ENCODE measurements at regions not wholly inside any gene's neighbourhood (a gene's known extent, or its start where the extent isn't known, plus 50 kb on each side); places are given as distances from the start of the nearest gene placed in this dataset.
"Not testable (repeated sequence)": the region's sequence is repeated elsewhere in the genome, so short reads cannot be mapped to it uniquely, and the experiment has no call there.

GRCh38 chr7:97298561-97298960, 181.1 kb downstream of the SDHAF3 start:
- Histone ChIP-seq H3K4me1 (ENCODE audit: control insufficient read depth, insufficient read depth, low read length, unreplicated experiment) (peaks cover 13% of the 10 kb centered on the region), H3K79me2 (ENCODE audit: control insufficient read depth, insufficient read depth, low read length, unreplicated experiment) (no peaks in the 10 kb centered on the region), H3K27ac (ENCODE audit: low read depth, low read length) (peak overlapping the region; percentile 62), H2AFZ (ENCODE audit: low read length, unreplicated experiment) (peak overlapping the region; percentile 74), H3K36me3 (ENCODE audit: insufficient read depth, low read length) (no peaks in the 10 kb centered on the region), H3K27me3 (ENCODE audit: insufficient read depth, low read length) (no peaks in the 10 kb centered on the region), H3K4me3 (ENCODE audit: low read depth, low read length) (no peak overlapping the region)

DNA sequence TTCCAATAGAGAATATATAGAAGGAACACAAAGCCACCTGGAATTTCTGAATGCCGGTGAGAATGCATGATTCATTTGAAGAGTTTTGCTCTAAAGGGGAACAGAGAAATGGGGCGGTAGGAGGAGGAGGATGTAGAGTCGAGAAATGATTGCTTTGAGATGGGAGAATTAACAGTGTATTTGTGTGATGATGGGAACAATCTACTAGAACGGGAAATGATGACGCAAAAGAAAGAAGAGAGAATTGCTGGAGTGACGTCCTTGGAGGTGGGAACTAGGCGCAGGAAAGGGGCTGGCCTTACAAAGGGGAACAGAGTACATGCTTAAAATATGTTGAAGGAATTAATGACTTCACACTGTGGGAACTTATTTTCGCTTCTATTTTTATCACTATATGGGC, 188.1 kb downstream of the SDHAF3 start:
- no peak overlapping the region for H3K4me3 ChIP-seq (ENCODE audit: low read depth, low read length)
- H3K27me3 ChIP-seq (ENCODE audit: insufficient read depth, low read length), result no peaks in the 10 kb centered on the region
- H3K36me3 ChIP-seq (ENCODE audit: insufficient read depth, low read length), result no peaks in the 10 kb centered on the region
- peaks cover 12% of the 10 kb centered on the region for H3K4me1 ChIP-seq (ENCODE audit: control insufficient read depth, insufficient read depth, low read length, unreplicated experiment)
- no peaks in the 10 kb centered on the region for H3K79me2 ChIP-seq (ENCODE audit: control insufficient read depth, insufficient read depth, low read length, unreplicated experiment)
- H2AFZ ChIP-seq (ENCODE audit: low read length, unreplicated experiment), result no peak overlapping the region
- no peak overlapping the region for H3K27ac ChIP-seq (ENCODE audit: low read depth, low read length)

DNA sequence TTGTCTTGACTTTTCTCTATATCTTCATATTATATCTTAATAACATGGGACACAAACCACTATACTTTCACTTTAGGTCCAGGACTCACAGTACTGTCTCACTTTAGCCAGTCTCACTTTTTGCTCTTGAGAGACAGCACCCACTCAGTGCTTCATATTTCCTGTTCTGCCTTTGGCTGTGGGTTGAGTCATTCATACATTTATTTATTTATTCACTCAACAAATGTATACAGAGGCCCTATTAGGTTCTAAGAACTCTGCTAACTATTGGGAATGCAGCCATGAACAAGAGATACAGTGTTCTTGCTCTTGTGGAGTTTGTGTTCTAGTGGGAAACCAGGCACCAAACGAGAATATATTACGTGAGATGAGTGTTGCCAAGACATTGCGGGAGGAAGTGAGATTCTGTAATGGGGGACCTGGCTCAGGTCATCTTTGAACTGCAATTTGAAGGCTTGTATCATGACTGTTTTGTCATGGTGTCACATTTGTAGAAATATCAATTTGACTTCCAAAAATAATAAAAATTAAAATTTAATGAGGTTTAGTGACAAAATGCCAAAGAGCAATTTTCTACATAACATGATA, 190.1 kb downstream of the SDHAF3 start:
- H3K79me2 ChIP-seq (ENCODE audit: control insufficient read depth, insufficient read depth, low read length, unreplicated experiment), result no peaks in the 10 kb centered on the region
- H3K27ac ChIP-seq (ENCODE audit: low read depth, low read length), result peak overlapping the region; percentile 39
- H3K4me3 ChIP-seq (ENCODE audit: low read depth, low read length), result peak overlapping the region; percentile 30; the same call in 1 of the 2 replicates
- no peaks in the 10 kb centered on the region for H3K36me3 ChIP-seq (ENCODE audit: insufficient read depth, low read length)
- H3K4me1 ChIP-seq (ENCODE audit: control insufficient read depth, insufficient read depth, low read length, unreplicated experiment), result peaks cover 12% of the 10 kb centered on the region
- no peaks in the 10 kb centered on the region for H3K27me3 ChIP-seq (ENCODE audit: insufficient read depth, low read length)
- H2AFZ ChIP-seq (ENCODE audit: low read length, unreplicated experiment), result peak overlapping the region; percentile 55

- no peak overlapping the region for H3K4me3 ChIP-seq (ENCODE audit: low read depth, low read length)
- no peaks in the 10 kb centered on the region for H3K27me3 ChIP-seq (ENCODE audit: insufficient read depth, low read length)
- no peaks in the 10 kb centered on the region for H3K36me3 ChIP-seq (ENCODE audit: insufficient read depth, low read length)
- H3K4me1 ChIP-seq (ENCODE audit: control insufficient read depth, insufficient read depth, low read length, unreplicated experiment), result no peaks in the 10 kb centered on the region
- no peak overlapping the region for H2AFZ ChIP-seq (ENCODE audit: low read length, unreplicated experiment)
- H3K79me2 ChIP-seq (ENCODE audit: control insufficient read depth, insufficient read depth, low read length, unreplicated experiment), result no peaks in the 10 kb centered on the region
- no peak overlapping the region for H3K27ac ChIP-seq (ENCODE audit: low read depth, low read length)
These were observed 196.4 kb downstream of the SDHAF3 start for GRCh38 chr7:97313900-97314299.

DNA sequence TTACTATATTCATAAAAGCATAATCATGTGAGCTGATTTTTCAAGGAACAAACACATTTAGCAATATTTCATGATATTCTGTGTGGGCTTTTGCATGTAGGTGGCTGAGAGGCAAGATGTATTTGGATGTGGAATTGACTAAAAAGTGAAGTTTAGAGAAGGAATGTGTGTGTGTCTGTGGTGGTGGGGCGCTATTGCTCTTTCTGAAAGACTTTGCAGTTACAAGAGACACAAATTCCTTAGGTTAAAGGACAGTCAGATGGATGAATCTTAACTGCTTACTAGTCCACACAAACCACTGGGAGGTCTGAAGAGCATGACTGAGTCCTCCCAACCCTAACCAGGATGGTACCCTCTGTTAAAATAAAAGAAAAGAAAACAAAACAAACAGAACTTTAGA, 200.1 kb downstream of the SDHAF3 start:
- no peaks in the 10 kb centered on the region for H3K79me2 ChIP-seq (ENCODE audit: control insufficient read depth, insufficient read depth, low read length, unreplicated experiment)

DNA sequence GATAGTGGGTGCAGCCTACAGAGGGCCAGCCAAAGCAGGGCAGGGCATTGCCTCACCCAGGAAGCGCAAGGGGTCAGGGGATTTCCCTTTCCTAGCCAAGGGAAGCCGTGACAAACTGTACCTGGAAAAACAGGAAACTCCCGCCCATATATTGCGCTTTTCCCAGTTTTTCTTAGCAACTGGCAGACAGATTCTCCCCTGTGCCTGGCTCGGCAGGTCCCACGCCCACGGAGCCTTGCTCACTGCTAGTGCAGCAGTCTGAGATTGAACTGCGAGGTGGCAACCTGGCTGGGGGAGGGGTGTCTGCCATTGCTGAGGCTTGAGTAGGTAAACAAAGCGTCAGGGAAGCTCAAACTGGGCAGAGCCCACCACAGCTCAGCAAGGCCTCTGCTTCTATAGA, 212.4 kb downstream of the SDHAF3 start:
- not testable (repeated sequence) for H3K4me3 ChIP-seq (ENCODE audit: low read depth, low read length); H3K79me2 ChIP-seq (ENCODE audit: control insufficient read depth, insufficient read depth, low read length, unreplicated experiment); H3K4me1 ChIP-seq (ENCODE audit: control insufficient read depth, insufficient read depth, low read length, unreplicated experiment); H2AFZ ChIP-seq (ENCODE audit: low read length, unreplicated experiment); H3K36me3 ChIP-seq (ENCODE audit: insufficient read depth, low read length); H3K27me3 ChIP-seq (ENCODE audit: insufficient read depth, low read length); H3K27ac ChIP-seq (ENCODE audit: low read depth, low read length)

More for the DNA sequence above, 200.1 kb downstream of the SDHAF3 start:
- H3K4me3 ChIP-seq (ENCODE audit: low read depth, low read length), result no peak overlapping the region
- no peak overlapping the region for H2AFZ ChIP-seq (ENCODE audit: low read length, unreplicated experiment)
- H3K36me3 ChIP-seq (ENCODE audit: insufficient read depth, low read length), result no peaks in the 10 kb centered on the region
- no peaks in the 10 kb centered on the region for H3K27me3 ChIP-seq (ENCODE audit: insufficient read depth, low read length)
- H3K4me1 ChIP-seq (ENCODE audit: control insufficient read depth, insufficient read depth, low read length, unreplicated experiment), result peaks cover 4% of the 10 kb centered on the region
- H3K27ac ChIP-seq (ENCODE audit: low read depth, low read length), result no peak overlapping the region

DNA sequence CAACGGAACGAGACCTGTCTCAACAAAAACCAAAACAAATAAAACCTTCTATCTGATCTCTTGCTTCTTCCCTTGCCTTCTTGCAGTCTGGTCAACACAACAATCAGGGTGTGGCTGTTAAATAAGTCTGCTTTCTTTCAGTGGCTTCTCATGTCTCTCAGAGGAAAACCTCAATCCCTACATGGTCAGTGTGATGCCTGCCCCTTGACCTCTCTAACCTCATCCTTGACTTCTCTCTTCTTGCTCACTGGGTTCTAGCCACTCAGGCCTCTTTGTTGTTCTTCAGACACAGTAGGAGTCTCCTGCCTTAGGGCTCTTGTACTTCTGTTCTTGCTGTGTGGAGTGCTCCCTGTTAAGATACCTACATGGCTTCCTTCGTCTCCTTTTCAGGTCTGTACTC, 220.4 kb downstream of the SDHAF3 start:
- no peak overlapping the region for H2AFZ ChIP-seq (ENCODE audit: low read length, unreplicated experiment)
- no peak overlapping the region for H3K4me3 ChIP-seq (ENCODE audit: low read depth, low read length)
- no peak overlapping the region for H3K27ac ChIP-seq (ENCODE audit: low read depth, low read length)
- H3K4me1 ChIP-seq (ENCODE audit: control insufficient read depth, insufficient read depth, low read length, unreplicated experiment), result no peaks in the 10 kb centered on the region
- H3K27me3 ChIP-seq (ENCODE audit: insufficient read depth, low read length), result no peaks in the 10 kb centered on the region
- no peaks in the 10 kb centered on the region for H3K79me2 ChIP-seq (ENCODE audit: control insufficient read depth, insufficient read depth, low read length, unreplicated experiment)
- H3K36me3 ChIP-seq (ENCODE audit: insufficient read depth, low read length), result no peaks in the 10 kb centered on the region

DNA sequence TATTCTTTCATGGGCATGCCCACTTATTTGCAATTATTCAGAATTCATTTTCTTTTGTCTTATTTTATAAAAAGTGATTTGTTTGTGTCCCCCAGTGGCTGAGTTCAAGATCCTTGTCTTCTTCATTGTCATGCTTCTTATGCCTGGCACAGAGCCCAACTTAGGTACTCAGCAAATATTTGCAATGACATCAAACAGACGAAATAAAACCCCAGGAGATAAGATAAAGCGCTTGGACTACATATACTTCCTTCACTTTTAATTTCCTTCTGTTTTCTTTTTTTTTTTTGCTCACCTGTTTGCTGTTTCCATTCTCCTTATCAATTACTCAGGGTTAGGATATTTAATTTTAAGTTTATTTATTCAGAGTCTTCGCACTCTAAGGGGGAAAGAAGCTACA, 225.0 kb downstream of the SDHAF3 start:
- Histone ChIP-seq H3K79me2 (ENCODE audit: control insufficient read depth, insufficient read depth, low read length, unreplicated experiment) (no peaks in the 10 kb centered on the region), H3K36me3 (ENCODE audit: insufficient read depth, low read length) (no peaks in the 10 kb centered on the region), H3K27ac (ENCODE audit: low read depth, low read length) (no peak overlapping the region), H3K4me1 (ENCODE audit: control insufficient read depth, insufficient read depth, low read length, unreplicated experiment) (no peaks in the 10 kb centered on the region), H2AFZ (ENCODE audit: low read length, unreplicated experiment) (no peak overlapping the region), H3K4me3 (ENCODE audit: low read depth, low read length) (no peak overlapping the region), H3K27me3 (ENCODE audit: insufficient read depth, low read length) (no peaks in the 10 kb centered on the region)

DNA sequence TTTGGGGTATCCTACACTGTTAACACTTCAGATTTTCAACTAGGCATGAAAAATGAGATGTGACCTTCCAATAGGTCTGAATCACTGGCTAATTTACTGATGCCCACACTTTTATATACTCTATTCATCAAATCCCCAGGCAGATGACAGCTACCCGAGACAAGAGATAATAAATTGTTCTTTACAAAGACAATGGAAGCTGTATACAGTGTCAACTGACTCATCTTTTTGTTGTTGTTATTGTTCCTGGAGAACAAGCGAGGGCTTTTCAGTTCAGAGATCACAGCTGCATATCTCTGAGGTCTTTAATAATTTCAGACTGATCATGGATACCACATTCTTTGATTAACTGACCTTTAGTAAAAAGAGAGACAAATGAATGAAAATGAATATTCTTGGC, 228.9 kb downstream of the SDHAF3 start:
- no peaks in the 10 kb centered on the region for H3K27me3 ChIP-seq (ENCODE audit: insufficient read depth, low read length)
- no peak overlapping the region for H3K4me3 ChIP-seq (ENCODE audit: low read depth, low read length)
- H3K27ac ChIP-seq (ENCODE audit: low read depth, low read length), result no peak overlapping the region
- H3K36me3 ChIP-seq (ENCODE audit: insufficient read depth, low read length), result no peaks in the 10 kb centered on the region
- H2AFZ ChIP-seq (ENCODE audit: low read length, unreplicated experiment), result no peak overlapping the region
- no peaks in the 10 kb centered on the region for H3K79me2 ChIP-seq (ENCODE audit: control insufficient read depth, insufficient read depth, low read length, unreplicated experiment)
- no peaks in the 10 kb centered on the region for H3K4me1 ChIP-seq (ENCODE audit: control insufficient read depth, insufficient read depth, low read length, unreplicated experiment)

- peaks cover 3% of the 10 kb centered on the region for H3K4me1 ChIP-seq (ENCODE audit: control insufficient read depth, insufficient read depth, low read length, unreplicated experiment)
- no peaks in the 10 kb centered on the region for H3K36me3 ChIP-seq (ENCODE audit: insufficient read depth, low read length)
- H3K79me2 ChIP-seq (ENCODE audit: control insufficient read depth, insufficient read depth, low read length, unreplicated experiment), result no peaks in the 10 kb centered on the region
- H3K4me3 ChIP-seq (ENCODE audit: low read depth, low read length), result no peak overlapping the region
- H3K27ac ChIP-seq (ENCODE audit: low read depth, low read length), result no peak overlapping the region
- no peak overlapping the region for H2AFZ ChIP-seq (ENCODE audit: low read length, unreplicated experiment)
- H3K27me3 ChIP-seq (ENCODE audit: insufficient read depth, low read length), result no peaks in the 10 kb centered on the region
These were observed 234.0 kb downstream of the SDHAF3 start for GRCh38 chr7:97351488-97351887.

DNA sequence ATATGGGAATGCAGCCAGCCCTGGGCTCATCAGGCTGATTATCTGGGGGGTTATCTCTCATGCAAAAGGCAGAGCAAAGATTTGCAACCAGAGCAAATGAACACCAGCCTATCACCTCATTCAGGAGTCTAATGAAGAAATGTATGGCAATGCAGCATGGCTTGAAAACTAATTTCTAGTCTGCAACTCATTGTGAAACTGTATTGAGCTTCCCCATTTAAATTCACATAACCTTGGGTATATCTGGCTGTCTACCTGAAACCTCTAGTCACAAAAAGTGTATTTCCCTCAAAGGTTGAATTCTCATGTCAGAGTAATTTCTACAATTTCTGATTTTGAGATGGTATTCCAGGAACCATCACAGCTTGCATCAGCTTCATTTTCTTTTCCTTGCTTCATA, 240.0 kb downstream of the SDHAF3 start:
- no peak overlapping the region for H3K27ac ChIP-seq (ENCODE audit: low read depth, low read length)
- H2AFZ ChIP-seq (ENCODE audit: low read length, unreplicated experiment), result no peak overlapping the region
- H3K27me3 ChIP-seq (ENCODE audit: insufficient read depth, low read length), result no peaks in the 10 kb centered on the region
- H3K4me3 ChIP-seq (ENCODE audit: low read depth, low read length), result no peak overlapping the region
- H3K79me2 ChIP-seq (ENCODE audit: control insufficient read depth, insufficient read depth, low read length, unreplicated experiment), result no peaks in the 10 kb centered on the region
- H3K4me1 ChIP-seq (ENCODE audit: control insufficient read depth, insufficient read depth, low read length, unreplicated experiment), result peaks cover 3% of the 10 kb centered on the region
- H3K36me3 ChIP-seq (ENCODE audit: insufficient read depth, low read length), result no peaks in the 10 kb centered on the region

Data from ACC112 (cell line).